Choroid plexus epithelial cell (primary cell): ENCODE measurements at regions not wholly inside any gene's neighbourhood (a gene's known extent, or its start where the extent isn't known, plus 50 kb on each side); places are given as distances from the start of the nearest gene placed in this dataset.

Source experiments
- DNase-seq: peaks from one replicate; pipeline ENCODE4 v3.0.0-alpha.2; 2010; ENCODE audit warnings: low read depth
- H3K4me3 ChIP-seq: 2 replicates; pipeline ENCODE4 v1.5.1; 2011; ENCODE audit warnings: low read depth, mild to moderate bottlenecking, control low read depth, low read length, moderate library complexity
- CTCF ChIP-seq: conservative IDR thresholded peaks from 2 replicates; pipeline ENCODE4 v1.5.1; 2011; ENCODE audit warnings: low read depth, mild to moderate bottlenecking, control low read depth, inconsistent platforms, low read length, moderate library complexity

- no peak for DNase-seq
- TF ChIP-seq CTCF = no peak
Measured at GRCh38 chr2:188202777-188203176, 88.9 kb upstream of the GULP1 start.

GRCh38 chr2:188203776-188204175 lies 87.9 kb upstream of the GULP1 start:
- DNase-seq = no peak
- H3K4me3 ChIP-seq = no peak overlapping the region
- no peak for TF ChIP-seq CTCF

More at GRCh38 chr2:188202777-188203176, 88.9 kb upstream of the GULP1 start:
- no peak overlapping the region for H3K4me3 ChIP-seq

GRCh38 chr2:188204824-188205223 lies 86.8 kb upstream of the GULP1 start:
- DNase-seq = no peak
- no peak overlapping the region for H3K4me3 ChIP-seq
- no peak for TF ChIP-seq CTCF

GRCh38 chr2:188207554-188207953 lies 84.1 kb upstream of the GULP1 start:
- no peak for DNase-seq
- TF ChIP-seq CTCF = no peak
- no peak overlapping the region for H3K4me3 ChIP-seq

- TF ChIP-seq CTCF = no peak
- H3K4me3 ChIP-seq = no peak overlapping the region
- DNase-seq = no peak
Measured at GRCh38 chr2:188209218-188209617, 82.5 kb upstream of the GULP1 start.

- H3K4me3 ChIP-seq = no peak overlapping the region
- no peak for DNase-seq
- no peak for TF ChIP-seq CTCF
Measured at GRCh38 chr2:188217264-188217663, 74.4 kb upstream of the GULP1 start.

GRCh38 chr2:188219541-188219940 lies 72.1 kb upstream of the GULP1 start:
- no peak overlapping the region for H3K4me3 ChIP-seq
- no peak for TF ChIP-seq CTCF
- DNase-seq = no peak
